NCI-H774 (cell line): ENCODE measurements at regions not wholly inside any gene's neighbourhood (a gene's known extent, or its start where the extent isn't known, plus 50 kb on each side); places are given as distances from the start of the nearest gene placed in this dataset.

Experiments used
- DNase-seq: peaks from one replicate; lab custom pipeline; 2025; lab: John Stamatoyannopoulos, UW

- no peak for DNase-seq
These were observed 91.3 kb downstream of the BBS10 start for GRCh38 chr12:76256904-76257303.

GRCh38 chr12:76256321-76256720 is 91.9 kb downstream of the BBS10 start:
- DNase-seq = no peak

GRCh38 chr12:76255692-76256091 is 92.5 kb downstream of the BBS10 start:
- DNase-seq = no peak

- no peak for DNase-seq
These were observed 92.9 kb downstream of the BBS10 start for GRCh38 chr12:76255281-76255680.

- DNase-seq = no peak
These were observed 96.2 kb downstream of the BBS10 start for GRCh38 chr12:76252031-76252430.

- DNase-seq = no peak
These were observed 98.0 kb downstream of the BBS10 start for GRCh38 chr12:76250256-76250655.

- DNase-seq = no peak
These were observed 98.7 kb downstream of the BBS10 start for GRCh38 chr12:76249501-76249900.

GRCh38 chr12:76247992-76248391 is 100.2 kb downstream of the BBS10 start:
- DNase-seq = no peak

GRCh38 chr12:76247026-76247646 is 101.1 kb downstream of the BBS10 start:
- no peak for DNase-seq

- no peak for DNase-seq
These were observed 101.6 kb downstream of the BBS10 start for GRCh38 chr12:76246611-76247010.

GRCh38 chr12:76244300-76244699 is 103.9 kb downstream of the BBS10 start:
- DNase-seq = no peak

GRCh38 chr12:76242813-76243550 is 105.2 kb downstream of the BBS10 start:
- DNase-seq = no peak

- DNase-seq = no peak
These were observed 106.8 kb downstream of the BBS10 start for GRCh38 chr12:76241371-76241770.

- no peak for DNase-seq
These were observed 107.9 kb downstream of the BBS10 start for GRCh38 chr12:76240281-76240680.

GRCh38 chr12:76238688-76239087 is 109.5 kb downstream of the BBS10 start:
- no peak for DNase-seq

- no peak for DNase-seq
These were observed 111.0 kb downstream of the BBS10 start for GRCh38 chr12:76237086-76237701.

- DNase-seq = no peak
These were observed 111.6 kb downstream of the BBS10 start for GRCh38 chr12:76236640-76237039.

GRCh38 chr12:76234741-76235140 is 113.5 kb downstream of the BBS10 start:
- no peak for DNase-seq

GRCh38 chr12:76232013-76232412 is 116.2 kb downstream of the BBS10 start:
- DNase-seq = no peak

GRCh38 chr12:76226956-76227355 is 121.3 kb downstream of the BBS10 start:
- DNase-seq = no peak

- DNase-seq = no peak
These were observed 121.8 kb downstream of the BBS10 start for GRCh38 chr12:76226397-76226796.

- no peak for DNase-seq
These were observed 124.3 kb downstream of the BBS10 start for GRCh38 chr12:76223869-76224268.

- no peak for DNase-seq
These were observed 127.2 kb downstream of the BBS10 start for GRCh38 chr12:76220980-76221379.
